Suprapubic skin (tissue), 4 donors: ENCODE measurements at regions not wholly inside any gene's neighbourhood (a gene's known extent, or its start where the extent isn't known, plus 50 kb on each side); places are given as distances from the start of the nearest gene placed in this dataset.

Experiments
- CTCF ChIP-seq, 2 donors: fragments of 200-600 bp in 1 of 2; fragments of 450-650 bp in 1 of 2; sonication (generic) in 1 of 2; IDR thresholded peaks; one replicate each; pipeline ENCODE4 v1.5.1; 2016 to 2019; ENCODE audit warnings: antibody characterized with exemption in 2 of 2, mild to moderate bottlenecking in 1 of 2, moderate library complexity in 1 of 2
- EP300 ChIP-seq: sonication (generic); formaldehyde crosslinking; IDR thresholded peaks from one replicate; pipeline ENCODE4 v1.6.1; 2017; ENCODE audit warnings: antibody characterized with exemption
- POLR2AphosphoS5 ChIP-seq, 3 donors: sonication (generic); formaldehyde crosslinking; IDR thresholded peaks; one replicate each; pipeline ENCODE4 v1.6.1; 2017; ENCODE audit warnings: antibody characterized with exemption in 3 of 3

GRCh38 chr10:89092981-89093380 is 102.4 kb downstream of the FAS start:
- TF ChIP-seq CTCF (IDR thresholded peaks at IDR 0.05) (no peak), EP300 (no peak), POLR2AphosphoS5 (IDR thresholded peaks at IDR 0.05) (no peak)
